ENCODE measurements at regions not wholly inside any gene's neighbourhood (a gene's known extent, or its start where the extent isn't known, plus 50 kb on each side); places are given as distances from the start of the nearest gene placed in this dataset.

GRCh38 chr10:84571146-84571545 lies 242.8 kb downstream of the CCSER2 start:
- no peak for TF ChIP-seq POLR2A (IDR thresholded peaks at IDR 0.05)
- TF ChIP-seq, protein P1, sequence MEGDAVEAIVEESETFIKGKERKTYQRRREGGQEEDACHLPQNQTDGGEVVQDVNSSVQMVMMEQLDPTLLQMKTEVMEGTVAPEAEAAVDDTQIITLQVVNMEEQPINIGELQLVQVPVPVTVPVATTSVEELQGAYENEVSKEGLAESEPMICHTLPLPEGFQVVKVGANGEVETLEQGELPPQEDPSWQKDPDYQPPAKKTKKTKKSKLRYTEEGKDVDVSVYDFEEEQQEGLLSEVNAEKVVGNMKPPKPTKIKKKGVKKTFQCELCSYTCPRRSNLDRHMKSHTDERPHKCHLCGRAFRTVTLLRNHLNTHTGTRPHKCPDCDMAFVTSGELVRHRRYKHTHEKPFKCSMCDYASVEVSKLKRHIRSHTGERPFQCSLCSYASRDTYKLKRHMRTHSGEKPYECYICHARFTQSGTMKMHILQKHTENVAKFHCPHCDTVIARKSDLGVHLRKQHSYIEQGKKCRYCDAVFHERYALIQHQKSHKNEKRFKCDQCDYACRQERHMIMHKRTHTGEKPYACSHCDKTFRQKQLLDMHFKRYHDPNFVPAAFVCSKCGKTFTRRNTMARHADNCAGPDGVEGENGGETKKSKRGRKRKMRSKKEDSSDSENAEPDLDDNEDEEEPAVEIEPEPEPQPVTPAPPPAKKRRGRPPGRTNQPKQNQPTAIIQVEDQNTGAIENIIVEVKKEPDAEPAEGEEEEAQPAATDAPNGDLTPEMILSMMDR (IDR thresholded peaks at IDR 0.05) = no peak
- no peak for TF ChIP-seq EP300 (IDR thresholded peaks at IDR 0.05; ENCODE audit: low read depth)
- no peak for TF ChIP-seq POLR2AphosphoS5 (IDR thresholded peaks at IDR 0.05)

Measured in transverse colon (tissue), 4 donors.